ENCODE measurements at regions not wholly inside any gene's neighbourhood (a gene's known extent, or its start where the extent isn't known, plus 50 kb on each side); places are given as distances from the start of the nearest gene placed in this dataset.
"Not testable (repeated sequence)": the region's sequence is repeated elsewhere in the genome, so short reads cannot be mapped to it uniquely, and the experiment has no call there.

GRCh38 chr18:1777843-1778242, 793.5 kb downstream of the METTL4 start:
- TF ChIP-seq CTCF (IDR thresholded peaks at IDR 0.05; ENCODE audit: insufficient read depth, low read depth, low read length) = no peak
- no peak for DNase-seq (ENCODE audit: low read depth)
- H3K4me3 ChIP-seq (ENCODE audit: low read depth, low read length) = no peak overlapping the region

GRCh38 chr18:1778496-1779178, 792.7 kb downstream of the METTL4 start:
- DNase-seq (ENCODE audit: low read depth) = no peak
- no peak for TF ChIP-seq CTCF (IDR thresholded peaks at IDR 0.05; ENCODE audit: insufficient read depth, low read depth, low read length)
- H3K4me3 ChIP-seq (ENCODE audit: low read depth, low read length) = no peak overlapping the region

- H3K4me3 ChIP-seq (ENCODE audit: low read depth, low read length) = no peak overlapping the region
- no peak for TF ChIP-seq CTCF (IDR thresholded peaks at IDR 0.05; ENCODE audit: insufficient read depth, low read depth, low read length)
- DNase-seq (ENCODE audit: low read depth) = no peak
Observed at GRCh38 chr18:1779587-1779986, 791.7 kb downstream of the METTL4 start.

- no peak for TF ChIP-seq CTCF (IDR thresholded peaks at IDR 0.05; ENCODE audit: insufficient read depth, low read depth, low read length)
- H3K4me3 ChIP-seq (ENCODE audit: low read depth, low read length) = no peak overlapping the region
- no peak for DNase-seq (ENCODE audit: low read depth)
Observed at GRCh38 chr18:1784113-1784512, 787.2 kb downstream of the METTL4 start.

DNA sequence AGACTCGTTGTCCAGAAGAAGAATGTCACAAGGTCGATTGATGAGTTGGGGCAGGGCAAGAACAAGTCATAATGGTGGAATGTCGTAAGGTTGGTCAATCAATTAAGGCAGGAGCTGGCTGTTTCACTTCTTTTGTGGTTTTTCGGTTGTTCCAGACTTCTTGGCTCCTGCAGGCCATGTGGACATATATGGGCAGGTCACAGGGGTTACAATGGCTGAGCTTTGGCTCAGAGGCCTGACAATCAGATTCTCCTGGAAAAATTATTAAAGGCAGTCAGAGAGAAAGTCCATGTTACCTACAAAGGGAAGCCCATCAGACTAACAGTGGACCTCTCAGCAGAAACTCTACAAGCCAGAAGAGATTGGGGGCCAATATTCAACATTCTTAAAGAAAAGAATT, 785.3 kb downstream of the METTL4 start:
- not testable (repeated sequence) for H3K4me3 ChIP-seq (ENCODE audit: low read depth, low read length); DNase-seq (ENCODE audit: low read depth)

- no peak for TF ChIP-seq CTCF (IDR thresholded peaks at IDR 0.05; ENCODE audit: insufficient read depth, low read depth, low read length)
- no peak for DNase-seq (ENCODE audit: low read depth)
- H3K4me3 ChIP-seq (ENCODE audit: low read depth, low read length) = no peak overlapping the region
Observed at GRCh38 chr18:1796636-1797035, 774.7 kb downstream of the METTL4 start.

- no peak overlapping the region for H3K4me3 ChIP-seq (ENCODE audit: low read depth, low read length)
- DNase-seq (ENCODE audit: low read depth) = no peak
- no peak for TF ChIP-seq CTCF (IDR thresholded peaks at IDR 0.05; ENCODE audit: insufficient read depth, low read depth, low read length)
Observed at GRCh38 chr18:1797235-1797634, 774.1 kb downstream of the METTL4 start.

Measured in fibroblast of villous mesenchyme (primary cell).